ENCODE measurements at regions not wholly inside any gene's neighbourhood (a gene's known extent, or its start where the extent isn't known, plus 50 kb on each side); places are given as distances from the start of the nearest gene placed in this dataset.

DNA sequence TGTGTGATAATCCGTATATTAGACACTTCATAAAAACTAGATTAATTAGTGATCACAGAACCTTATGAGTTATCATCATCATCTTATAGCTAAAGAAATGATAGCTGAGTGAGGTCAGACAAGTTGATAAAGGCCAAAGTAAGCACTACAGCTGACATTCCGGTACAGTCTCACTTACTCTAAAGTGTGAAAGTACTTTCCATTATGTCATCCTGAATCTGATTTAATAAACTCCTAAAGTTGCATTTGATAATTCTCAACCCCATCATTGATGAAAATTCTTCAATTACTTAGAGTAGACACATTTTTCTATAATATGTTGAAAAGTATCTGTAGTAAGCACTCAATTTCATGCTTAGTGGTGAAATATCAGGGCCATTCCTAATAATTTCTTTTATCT lies 385.2 kb upstream of the CHD6 start:
- no peak for FAIRE-seq

DNA sequence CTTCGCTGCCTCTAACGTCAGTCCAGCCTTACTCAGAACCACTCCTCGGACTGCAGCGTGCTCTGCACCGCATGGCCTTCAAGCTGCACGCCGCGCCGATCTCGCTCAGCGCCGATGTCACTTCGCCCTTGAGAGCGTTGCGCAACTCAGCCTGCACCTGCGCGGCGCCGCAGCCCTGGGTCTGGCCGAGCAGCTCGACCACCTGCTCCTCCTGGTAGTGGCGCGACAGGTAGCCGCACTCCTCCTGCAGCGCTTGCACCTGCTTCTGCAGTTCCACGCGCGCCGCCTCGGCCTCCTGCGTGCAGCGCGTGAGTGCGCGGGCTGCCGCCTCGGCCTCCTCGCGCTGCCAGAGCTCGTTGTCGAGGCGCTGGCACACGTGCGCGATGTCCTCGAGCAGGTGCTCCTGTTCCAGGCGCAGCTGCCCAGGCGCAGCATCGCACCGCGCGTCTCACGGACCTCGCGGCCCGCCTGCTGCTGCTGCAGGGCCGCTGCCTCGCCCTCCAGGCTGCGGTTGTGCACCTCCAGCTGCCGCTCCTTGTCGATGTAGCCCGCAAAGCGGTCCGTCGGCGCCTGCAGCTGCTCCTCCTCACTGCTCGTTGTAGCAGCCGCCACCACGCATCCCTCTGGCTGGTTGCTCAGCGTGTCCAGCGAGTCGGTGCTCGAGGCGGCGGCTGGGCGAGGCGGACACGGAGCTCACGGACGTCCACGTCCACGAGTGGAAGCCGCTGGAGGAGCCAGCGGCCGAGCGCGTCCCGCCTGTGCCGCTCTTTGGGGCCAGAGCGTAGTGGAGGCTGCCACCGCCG lies 380.6 kb upstream of the CHD6 start:
- no peaks in the 10 kb centered on the region for H3K36me3 Mint-ChIP-seq (ENCODE audit: low read depth, unreplicated experiment)
- H2AFZ ChIP-seq (ENCODE audit: low read depth, low read length), result no peak overlapping the region
- H3K27me3 Mint-ChIP-seq (ENCODE audit: low read depth, unreplicated experiment), result no peaks in the 10 kb centered on the region
- no peaks in the 10 kb centered on the region for H4K20me1 ChIP-seq (ENCODE audit: insufficient read depth, low read length)
- no peaks in the 10 kb centered on the region for H3K79me2 ChIP-seq (ENCODE audit: insufficient read depth, low read length)
- no peaks in the 10 kb centered on the region for H3K27me3 ChIP-seq (ENCODE audit: insufficient read depth, low read length)
- H3K4me3 ChIP-seq (ENCODE audit: insufficient read depth, low read depth, low read length), result no peak overlapping the region
- no peaks in the 10 kb centered on the region for H3K36me3 ChIP-seq (ENCODE audit: insufficient read depth, low read length)
- TF ChIP-seq, protein P1, sequence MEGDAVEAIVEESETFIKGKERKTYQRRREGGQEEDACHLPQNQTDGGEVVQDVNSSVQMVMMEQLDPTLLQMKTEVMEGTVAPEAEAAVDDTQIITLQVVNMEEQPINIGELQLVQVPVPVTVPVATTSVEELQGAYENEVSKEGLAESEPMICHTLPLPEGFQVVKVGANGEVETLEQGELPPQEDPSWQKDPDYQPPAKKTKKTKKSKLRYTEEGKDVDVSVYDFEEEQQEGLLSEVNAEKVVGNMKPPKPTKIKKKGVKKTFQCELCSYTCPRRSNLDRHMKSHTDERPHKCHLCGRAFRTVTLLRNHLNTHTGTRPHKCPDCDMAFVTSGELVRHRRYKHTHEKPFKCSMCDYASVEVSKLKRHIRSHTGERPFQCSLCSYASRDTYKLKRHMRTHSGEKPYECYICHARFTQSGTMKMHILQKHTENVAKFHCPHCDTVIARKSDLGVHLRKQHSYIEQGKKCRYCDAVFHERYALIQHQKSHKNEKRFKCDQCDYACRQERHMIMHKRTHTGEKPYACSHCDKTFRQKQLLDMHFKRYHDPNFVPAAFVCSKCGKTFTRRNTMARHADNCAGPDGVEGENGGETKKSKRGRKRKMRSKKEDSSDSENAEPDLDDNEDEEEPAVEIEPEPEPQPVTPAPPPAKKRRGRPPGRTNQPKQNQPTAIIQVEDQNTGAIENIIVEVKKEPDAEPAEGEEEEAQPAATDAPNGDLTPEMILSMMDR (IDR thresholded peaks at IDR 0.05; ENCODE audit: insufficient read depth, low read depth, low read length), result no peak
- no peak for TF ChIP-seq EZH2 (IDR thresholded peaks at IDR 0.05; ENCODE audit: insufficient read depth, low read length)
- FAIRE-seq (no peak), DNase-seq (ENCODE audit: low read depth) (no peak)
- no peak overlapping the region for H3K27ac ChIP-seq (ENCODE audit: low read depth, low read length)
- peaks cover 12% of the 10 kb centered on the region for H3K9me3 Mint-ChIP-seq (ENCODE audit: unreplicated experiment)
- no peak overlapping the region for H3K4me2 ChIP-seq (ENCODE audit: low read length)
- H3K9me3 ChIP-seq (ENCODE audit: insufficient read depth, low read depth, low read length), result peaks cover 3% of the 10 kb centered on the region
- no peaks in the 10 kb centered on the region for H3K4me1 Mint-ChIP-seq (ENCODE audit: low read depth, unreplicated experiment)
- H3K4me1 ChIP-seq (ENCODE audit: insufficient read depth, low read length), result no peaks in the 10 kb centered on the region
- H3K4me3 Mint-ChIP-seq (ENCODE audit: unreplicated experiment), result no peak overlapping the region
- H3K27ac Mint-ChIP-seq (ENCODE audit: unreplicated experiment), result no peak overlapping the region
- no peak overlapping the region for H3K9ac ChIP-seq (ENCODE audit: low read length)

More for the DNA sequence above, 385.2 kb upstream of the CHD6 start:
- Histone ChIP-seq H3K4me1 (ENCODE audit: insufficient read depth, low read length) (no peaks in the 10 kb centered on the region), H3K9ac (ENCODE audit: low read length) (no peak overlapping the region), H3K27me3 (ENCODE audit: insufficient read depth, low read length) (no peaks in the 10 kb centered on the region), H3K4me2 (ENCODE audit: low read length) (no peak overlapping the region), H3K36me3 (ENCODE audit: insufficient read depth, low read length) (no peaks in the 10 kb centered on the region), H3K4me3 (ENCODE audit: insufficient read depth, low read depth, low read length) (no peak overlapping the region), H3K9me3 (ENCODE audit: insufficient read depth, low read depth, low read length) (peaks cover 3% of the 10 kb centered on the region), H3K27ac (ENCODE audit: low read depth, low read length) (no peak overlapping the region), H4K20me1 (ENCODE audit: insufficient read depth, low read length) (no peaks in the 10 kb centered on the region), H2AFZ (ENCODE audit: low read depth, low read length) (no peak overlapping the region), H3K79me2 (ENCODE audit: insufficient read depth, low read length) (no peaks in the 10 kb centered on the region)
- H3K27me3 Mint-ChIP-seq (ENCODE audit: low read depth, unreplicated experiment), result no peaks in the 10 kb centered on the region
- DNase-seq (ENCODE audit: low read depth), result no peak
- H3K4me1 Mint-ChIP-seq (ENCODE audit: low read depth, unreplicated experiment), result no peaks in the 10 kb centered on the region
- H3K36me3 Mint-ChIP-seq (ENCODE audit: low read depth, unreplicated experiment), result no peaks in the 10 kb centered on the region
- H3K4me3 Mint-ChIP-seq (ENCODE audit: unreplicated experiment), result no peak overlapping the region
- no peak for TF ChIP-seq EZH2 (IDR thresholded peaks at IDR 0.05; ENCODE audit: insufficient read depth, low read length)
- TF ChIP-seq, protein P1 (IDR thresholded peaks at IDR 0.05; ENCODE audit: insufficient read depth, low read depth, low read length), result no peak
- H3K27ac Mint-ChIP-seq (ENCODE audit: unreplicated experiment), result no peak overlapping the region
- peaks cover 10% of the 10 kb centered on the region for H3K9me3 Mint-ChIP-seq (ENCODE audit: unreplicated experiment)

DNA sequence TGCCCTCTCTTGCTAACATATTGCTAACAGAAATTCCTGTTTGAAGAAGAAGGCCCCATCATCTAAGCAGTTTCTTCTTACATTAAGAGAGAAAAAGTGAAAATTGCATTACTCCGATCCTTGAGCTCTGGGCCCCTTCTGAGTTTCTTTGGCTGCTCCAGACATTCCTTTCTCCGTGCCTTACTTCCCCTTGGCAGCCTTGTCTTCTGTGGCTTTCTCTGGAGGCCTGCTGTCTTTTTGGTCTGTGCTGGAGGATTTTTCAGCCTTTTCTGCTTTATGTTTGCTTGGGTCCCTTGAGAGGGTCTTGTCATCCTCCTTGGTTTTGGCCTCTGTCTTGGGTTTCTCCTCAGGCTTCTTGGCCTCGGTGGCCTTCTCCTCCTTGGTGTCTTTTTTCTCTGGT lies 378.8 kb upstream of the CHD6 start:
- Histone ChIP-seq H3K9ac (ENCODE audit: low read length) (no peak overlapping the region), H3K9me3 (ENCODE audit: insufficient read depth, low read depth, low read length) (peaks cover 3% of the 10 kb centered on the region), H2AFZ (ENCODE audit: low read depth, low read length) (no peak overlapping the region), H3K79me2 (ENCODE audit: insufficient read depth, low read length) (no peaks in the 10 kb centered on the region), H3K27ac (ENCODE audit: low read depth, low read length) (no peak overlapping the region), H3K27me3 (ENCODE audit: insufficient read depth, low read length) (no peaks in the 10 kb centered on the region), H3K4me2 (ENCODE audit: low read length) (no peak overlapping the region), H3K36me3 (ENCODE audit: insufficient read depth, low read length) (no peaks in the 10 kb centered on the region), H3K4me1 (ENCODE audit: insufficient read depth, low read length) (no peaks in the 10 kb centered on the region), H4K20me1 (ENCODE audit: insufficient read depth, low read length) (no peaks in the 10 kb centered on the region), H3K4me3 (ENCODE audit: insufficient read depth, low read depth, low read length) (no peak overlapping the region)
- TF ChIP-seq, protein P1 (IDR thresholded peaks at IDR 0.05; ENCODE audit: insufficient read depth, low read depth, low read length), result no peak
- TF ChIP-seq EZH2 (IDR thresholded peaks at IDR 0.05; ENCODE audit: insufficient read depth, low read length), result no peak
- Mint-ChIP-seq H3K27me3 (ENCODE audit: low read depth, unreplicated experiment) (no peaks in the 10 kb centered on the region), H3K36me3 (ENCODE audit: low read depth, unreplicated experiment) (no peaks in the 10 kb centered on the region), H3K27ac (ENCODE audit: unreplicated experiment) (no peak overlapping the region), H3K4me3 (ENCODE audit: unreplicated experiment) (no peak overlapping the region), H3K4me1 (ENCODE audit: low read depth, unreplicated experiment) (no peaks in the 10 kb centered on the region), H3K9me3 (ENCODE audit: unreplicated experiment) (peaks cover 10% of the 10 kb centered on the region)
- no peak for FAIRE-seq
- no peak for DNase-seq (ENCODE audit: low read depth)
